ENCODE measurements at regions not wholly inside any gene's neighbourhood (a gene's known extent, or its start where the extent isn't known, plus 50 kb on each side); places are given as distances from the start of the nearest gene placed in this dataset.

- TF ChIP-seq CEBPG (CRISPR knock-in tag; IDR thresholded peaks at IDR 0.05) (no peak), CEBPG (tag; conservative IDR thresholded peaks at IDR 0.05 in 1 of 2, IDR thresholded peaks at IDR 0.05 in 1 of 2) (no peak)
Observed at GRCh38 chr4:100128338-100128737, 61.9 kb downstream of the DDIT4L start (continued).

- intact Hi-C loops (cut with micrococcal nuclease): no loop called here
- H3K4me3 ChIP-seq: no peak overlapping the region
- FAIRE-seq (no peak), DNase-seq (ENCODE audit: extremely low read depth in 1 of 4, low spot score in 3 of 4) (no peak), ATAC-seq (no peak)
- H3K4me1 ChIP-seq (replicated peaks in 1 of 2; ENCODE audit: control insufficient read depth in 2 of 2, insufficient read depth in 2 of 2, low read length in 2 of 2): no peaks in the 10 kb centered on the region
- no peaks in the 10 kb centered on the region for H3K36me3 ChIP-seq (ENCODE audit: control insufficient read depth, insufficient read depth, low read length)
- no peaks in the 10 kb centered on the region for H3K27me3 ChIP-seq (ENCODE audit: control insufficient read depth in 2 of 2, insufficient read depth in 2 of 2, low read length in 2 of 2)
- no peaks in the 10 kb centered on the region for H3K79me2 ChIP-seq (ENCODE audit: control insufficient read depth, insufficient read depth, low read length)
- POLR2A ChIA-PET: no interaction called here
- no peak overlapping the region for H3K27ac ChIP-seq (ENCODE audit: extremely low read depth, low read depth, low read length)
- H3K4me2 ChIP-seq (ENCODE audit: insufficient read depth, low read length): no peak overlapping the region
- 0% methylated on average over 2 of the region's 2 CpGs for WGBS (ENCODE audit: insufficient coverage, low coverage, missing lambda C conversion rate)
- no peak for TF ChIP-seq ZNF184 (CRISPR knock-in tag; IDR thresholded peaks at IDR 0.05)
- no peak for TF ChIP-seq BRD4 (IDR thresholded peaks at IDR 0.05)
- TF ChIP-seq, protein P1, sequence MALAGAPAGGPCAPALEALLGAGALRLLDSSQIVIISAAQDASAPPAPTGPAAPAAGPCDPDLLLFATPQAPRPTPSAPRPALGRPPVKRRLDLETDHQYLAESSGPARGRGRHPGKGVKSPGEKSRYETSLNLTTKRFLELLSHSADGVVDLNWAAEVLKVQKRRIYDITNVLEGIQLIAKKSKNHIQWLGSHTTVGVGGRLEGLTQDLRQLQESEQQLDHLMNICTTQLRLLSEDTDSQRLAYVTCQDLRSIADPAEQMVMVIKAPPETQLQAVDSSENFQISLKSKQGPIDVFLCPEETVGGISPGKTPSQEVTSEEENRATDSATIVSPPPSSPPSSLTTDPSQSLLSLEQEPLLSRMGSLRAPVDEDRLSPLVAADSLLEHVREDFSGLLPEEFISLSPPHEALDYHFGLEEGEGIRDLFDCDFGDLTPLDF (CRISPR knock-in tag; IDR thresholded peaks at IDR 0.05): no peak
- no peak for TF ChIP-seq ARNT (IDR thresholded peaks at IDR 0.05)
- no peak for TF ChIP-seq ZNF695 (CRISPR knock-in tag; IDR thresholded peaks at IDR 0.05)
- no peak overlapping the region for H3K9ac ChIP-seq (ENCODE audit: insufficient read depth in 1 of 2, low read depth in 2 of 2, low read length in 2 of 2)
- CTCF ChIA-PET (ENCODE audit: low intra/inter-chr PET ratio): no interaction called here
- H2AFZ ChIP-seq (ENCODE audit: low read depth, low read length): no peak overlapping the region
- BruUV-seq (replicated peaks): no TSS peak
- no peaks in the 10 kb centered on the region for H3K9me3 ChIP-seq (replicated peaks; ENCODE audit: control insufficient read depth, insufficient read depth, low read depth, low read length)
- no peaks in the 10 kb centered on the region for H3K9me1 ChIP-seq (ENCODE audit: control insufficient read depth, insufficient read depth, low read length)
- no peaks in the 10 kb centered on the region for H4K20me1 ChIP-seq (replicated peaks; ENCODE audit: control insufficient read depth, insufficient read depth, low read length)
- in situ Hi-C loops (cut with MboI): no loop called here
Observed at GRCh38 chr4:100124715-100125114, 65.6 kb downstream of the DDIT4L start.

Measured in K562 (cell line).